Fibroblast of pulmonary artery (primary cell): ENCODE measurements at regions not wholly inside any gene's neighbourhood (a gene's known extent, or its start where the extent isn't known, plus 50 kb on each side); places are given as distances from the start of the nearest gene placed in this dataset.
A peak's percentile ranks its signal among the peaks of the same experiment; 100 is the strongest.

Experiments
- DNase-seq: peaks from one replicate; pipeline ENCODE4 v3.0.0-alpha.2; 2010; ENCODE audit warnings: low read depth
- H3K4me3 ChIP-seq: replicated peaks from 2 replicates; pipeline ENCODE4 v1.5.1; 2011; ENCODE audit warnings: low read depth, mild to moderate bottlenecking, control low read depth, low read length, moderate library complexity
- CTCF ChIP-seq: IDR thresholded peaks from 2 replicates; pipeline ENCODE4 v1.5.1; 2011; ENCODE audit warnings: mild to moderate bottlenecking, control low read depth, low read length, inconsistent platforms; ENCODE audit errors: missing control alignments

GRCh38 chr6:103799971-103800670 is 1059.6 kb downstream of the HACE1 start:
- TF ChIP-seq CTCF = no peak
- DNase-seq = no peak
- no peak overlapping the region for H3K4me3 ChIP-seq

- no peak for DNase-seq
- no peak for TF ChIP-seq CTCF
Observed at GRCh38 chr6:103798166-103798565, 1061.6 kb downstream of the HACE1 start.

GRCh38 chr6:103797738-103798137 is 1062.0 kb downstream of the HACE1 start:
- peak; percentile 55 for TF ChIP-seq CTCF
- no peak overlapping the region for H3K4me3 ChIP-seq
- DNase-seq = peak; percentile 37

More at GRCh38 chr6:103798166-103798565, 1061.6 kb downstream of the HACE1 start:
- no peak overlapping the region for H3K4me3 ChIP-seq

- TF ChIP-seq CTCF = no peak
- H3K4me3 ChIP-seq = no peak overlapping the region
- DNase-seq = no peak
Observed at GRCh38 chr6:103791458-103791857, 1068.3 kb downstream of the HACE1 start.

GRCh38 chr6:103784117-103784516 is 1075.6 kb downstream of the HACE1 start:
- no peak for DNase-seq
- no peak for TF ChIP-seq CTCF
- H3K4me3 ChIP-seq = no peak overlapping the region

GRCh38 chr6:103783329-103783728 is 1076.4 kb downstream of the HACE1 start:
- H3K4me3 ChIP-seq = no peak overlapping the region
- DNase-seq = peak; percentile 29
- TF ChIP-seq CTCF = no peak

GRCh38 chr6:103769431-103769830 is 1090.3 kb downstream of the HACE1 start:
- DNase-seq = peak; percentile 46
- TF ChIP-seq CTCF = no peak
- no peak overlapping the region for H3K4me3 ChIP-seq
